TTC549 (cell line): ENCODE measurements at regions not wholly inside any gene's neighbourhood (a gene's known extent, or its start where the extent isn't known, plus 50 kb on each side); places are given as distances from the start of the nearest gene placed in this dataset.

ENCODE experiments used
- FAIRE-seq: peaks from 2 replicates; lab custom pipeline; 2012; peaks lifted over from hg19 to GRCh38; lab: Jason Lieb, UNC

GRCh38 chr13:50104493-50104892 is 89.2 kb downstream of the KCNRG start:
- no peak for FAIRE-seq

- no peak for FAIRE-seq
Measured at GRCh38 chr13:50106559-50106958, 91.3 kb downstream of the KCNRG start.

GRCh38 chr13:50107205-50107604 is 92.0 kb downstream of the KCNRG start:
- no peak for FAIRE-seq

GRCh38 chr13:50114961-50115360 is 99.7 kb downstream of the KCNRG start:
- no peak for FAIRE-seq

GRCh38 chr13:50115695-50116094 is 100.5 kb downstream of the KCNRG start:
- no peak for FAIRE-seq

- FAIRE-seq: no peak
Measured at GRCh38 chr13:50116430-50116973, 101.3 kb downstream of the KCNRG start.

- FAIRE-seq: no peak
Measured at GRCh38 chr13:50119591-50119990, 104.3 kb downstream of the KCNRG start.

GRCh38 chr13:50122455-50122854 is 107.2 kb downstream of the KCNRG start:
- FAIRE-seq: no peak

- no peak for FAIRE-seq
Measured at GRCh38 chr13:50123002-50123401, 107.8 kb downstream of the KCNRG start.

- no peak for FAIRE-seq
Measured at GRCh38 chr13:50123515-50123861, 108.2 kb downstream of the KCNRG start.

- FAIRE-seq: no peak
Measured at GRCh38 chr13:50123862-50124535, 108.8 kb downstream of the KCNRG start.

GRCh38 chr13:50124536-50125303 is 109.5 kb downstream of the KCNRG start:
- FAIRE-seq: no peak

- FAIRE-seq: no peak
Measured at GRCh38 chr13:50125304-50125553, 110.0 kb downstream of the KCNRG start.

- FAIRE-seq: no peak
Measured at GRCh38 chr13:50125554-50126262, 110.5 kb downstream of the KCNRG start.

GRCh38 chr13:50126263-50126992 is 111.2 kb downstream of the KCNRG start:
- FAIRE-seq: no peak

GRCh38 chr13:50126993-50127725 is 111.9 kb downstream of the KCNRG start:
- FAIRE-seq: no peak

- no peak for FAIRE-seq
Measured at GRCh38 chr13:50127726-50128291, 112.6 kb downstream of the KCNRG start.

GRCh38 chr13:50128428-50128931 is 113.2 kb downstream of the KCNRG start:
- FAIRE-seq: no peak

- FAIRE-seq: no peak
Measured at GRCh38 chr13:50129081-50129705, 113.9 kb downstream of the KCNRG start.

- no peak for FAIRE-seq
Measured at GRCh38 chr13:50129706-50130122, 114.5 kb downstream of the KCNRG start.
